WTC11 (cell line): ENCODE measurements at regions not wholly inside any gene's neighbourhood (a gene's known extent, or its start where the extent isn't known, plus 50 kb on each side); places are given as distances from the start of the nearest gene placed in this dataset.

Experiments
- ATAC-seq: fragments of 200-7000 bp; cut with Tn5 transposase; 2 replicates; pipeline ENCODE4 v1.10.0; 2021; ENCODE audit warnings: mild to moderate bottlenecking, moderate library complexity
- CTCF ChIA-PET: fragments of 300-600 bp; sonication (Branson Sonifier 250); formaldehyde crosslinking; loops from one replicate; lab custom pipeline; 2021; ENCODE audit warnings: antibody characterized with exemption; lab: Charles Lee
- POLR2A ChIA-PET: fragments of 350-600 bp; sonication (Branson Sonifier 250); formaldehyde crosslinking; loops from one replicate; lab custom pipeline; 2021; ENCODE audit warnings: antibody characterized with exemption; lab: Charles Lee
- DNase-seq: peaks from one replicate; pipeline ENCODE4 v3.0.0; 2021; ENCODE audit warnings: low spot score
- H3K27ac Mint-ChIP-seq: 2 replicates; pipeline ENCODE4 v1.8.0; 2021; ENCODE audit warnings: mixed read lengths
- H3K27me3 Mint-ChIP-seq: 2 replicates; pipeline ENCODE4 v1.8.0; 2021; ENCODE audit warnings: low read depth, mild to moderate bottlenecking, moderate library complexity, mixed read lengths
- H3K36me3 Mint-ChIP-seq: 2 replicates; pipeline ENCODE4 v1.8.0; 2021; ENCODE audit warnings: mixed read lengths
- H3K4me1 Mint-ChIP-seq: 2 replicates; pipeline ENCODE4 v1.8.0; 2022; ENCODE audit warnings: mixed read lengths
- H3K4me3 Mint-ChIP-seq: 2 replicates; pipeline ENCODE4 v1.8.0; 2021; ENCODE audit warnings: mild to moderate bottlenecking, moderate library complexity, mixed read lengths
- H3K9me3 Mint-ChIP-seq: 2 replicates; pipeline ENCODE4 v1.8.0; 2021; ENCODE audit warnings: mixed read lengths
- CDX4 ChIP-seq: fragments of 250-450 bp; sonication (Bioruptor Pico); IDR thresholded peaks from 2 replicates; pipeline ENCODE4 v1.9.0; 2021; ENCODE audit warnings: moderate library complexity, mild to moderate bottlenecking, inconsistent platforms, borderline replicate concordance
- ERG ChIP-seq: fragments of 250-450 bp; sonication (Bioruptor Pico); IDR thresholded peaks from 2 replicates; pipeline ENCODE4 v1.8.0; 2021; ENCODE audit warnings: mild to moderate bottlenecking
- FOXP4 ChIP-seq: sonication (generic); formaldehyde crosslinking; IDR thresholded peaks from 2 replicates; pipeline ENCODE4 v1.8.0; 2022; ENCODE audit warnings: mild to moderate bottlenecking, missing genetic modification reagents
- GABPB1 ChIP-seq: sonication (generic); formaldehyde crosslinking; IDR thresholded peaks from 2 replicates; pipeline ENCODE4 v1.8.1; 2023; ENCODE audit warnings: mild to moderate bottlenecking, missing genetic modification reagents
- GRHL2 ChIP-seq: fragments of 250-450 bp; sonication (Bioruptor Pico); IDR thresholded peaks from 2 replicates; pipeline ENCODE4 v1.8.0; 2022; ENCODE audit warnings: mild to moderate bottlenecking, moderate library complexity; ENCODE audit not compliant: insufficient replicate concordance, severe bottlenecking
- IRF2 ChIP-seq: sonication (generic); formaldehyde crosslinking; IDR thresholded peaks from 2 replicates; pipeline ENCODE4 v1.8.0; 2022; ENCODE audit warnings: low read depth, missing genetic modification reagents, borderline replicate concordance
- SMAD4 ChIP-seq: sonication (generic); formaldehyde crosslinking; IDR thresholded peaks from 2 replicates; pipeline ENCODE4 v1.8.0; 2022; ENCODE audit warnings: mild to moderate bottlenecking, missing genetic modification reagents
- SOX15 ChIP-seq: fragments of 250-450 bp; sonication (Bioruptor Pico); IDR thresholded peaks from 2 replicates; pipeline ENCODE4 v1.9.0; 2021; ENCODE audit warnings: mild to moderate bottlenecking
- SP1 ChIP-seq: sonication (generic); formaldehyde crosslinking; conservative IDR thresholded peaks from 2 replicates; pipeline ENCODE4 v1.8.1; 2022; ENCODE audit warnings: missing genetic modification reagents
- TEAD1 ChIP-seq: sonication (generic); formaldehyde crosslinking; IDR thresholded peaks from 2 replicates; pipeline ENCODE4 v1.8.0; 2022; ENCODE audit warnings: mild to moderate bottlenecking, missing genetic modification reagents
- USF1 ChIP-seq: sonication (generic); formaldehyde crosslinking; IDR thresholded peaks from 2 replicates; pipeline ENCODE4 v1.8.0; 2022; ENCODE audit warnings: mild to moderate bottlenecking, missing genetic modification reagents
- ZNF396 ChIP-seq: fragments of 250-450 bp; sonication (Bioruptor Pico); IDR thresholded peaks from 2 replicates; pipeline ENCODE4 v1.8.0; 2021; ENCODE audit warnings: mild to moderate bottlenecking, moderate library complexity, borderline replicate concordance
- ZNF532 ChIP-seq: fragments of 250-450 bp; sonication (Bioruptor Pico); IDR thresholded peaks from 2 replicates; pipeline ENCODE4 v1.9.0; 2021; ENCODE audit warnings: mild to moderate bottlenecking, borderline replicate concordance
- ZNF671 ChIP-seq: fragments of 250-450 bp; sonication (Bioruptor Pico); IDR thresholded peaks from 2 replicates; pipeline ENCODE4 v1.8.0; 2021; ENCODE audit warnings: mild to moderate bottlenecking
- ZSCAN18 ChIP-seq: fragments of 250-450 bp; sonication (Bioruptor Pico); IDR thresholded peaks from 2 replicates; pipeline ENCODE4 v2.1.2; 2022; ENCODE audit warnings: mild to moderate bottlenecking, moderate library complexity

- TF ChIP-seq FOXP4 (CRISPR knock-in tag) = no peak
- no peak for TF ChIP-seq ERG (CRISPR knock-in tag)
- TF ChIP-seq, all 79 proteins: peak for 0
Measured at GRCh38 chr5:113788141-113788655, 274.7 kb downstream of the YTHDC2 start (continued).

GRCh38 chr5:113789769-113790168, 276.3 kb downstream of the YTHDC2 start:
- Mint-ChIP-seq H3K4me3 (no peak overlapping the region), H3K36me3 (no peaks in the 10 kb centered on the region), H3K27me3 (no peaks in the 10 kb centered on the region), H3K9me3 (no peaks in the 10 kb centered on the region), H3K27ac (no peak overlapping the region), H3K4me1 (no peaks in the 10 kb centered on the region)
- no peak for ATAC-seq
- POLR2A ChIA-PET = no interaction called here
- TF ChIP-seq ZNF396 = no peak
- no peak for TF ChIP-seq SMAD4 (CRISPR knock-in tag)
- TF ChIP-seq ZNF671 (CRISPR knock-in tag) = no peak
- TF ChIP-seq ZSCAN18 = no peak
- no peak for TF ChIP-seq CDX4 (CRISPR knock-in tag)
- no peak for TF ChIP-seq ZNF532 (CRISPR knock-in tag)
- no peak for TF ChIP-seq IRF2 (CRISPR knock-in tag)
- no peak for TF ChIP-seq SP1 (CRISPR knock-in tag)
- no peak for TF ChIP-seq SOX15 (CRISPR knock-in tag)
- no peak for TF ChIP-seq TEAD1
- TF ChIP-seq USF1 (CRISPR knock-in tag) = no peak
- no peak for TF ChIP-seq GRHL2 (CRISPR knock-in tag)
- no peak for TF ChIP-seq GABPB1 (CRISPR knock-in tag)
- CTCF ChIA-PET = no interaction called here
- no peak for DNase-seq
